ENCODE measurements at regions not wholly inside any gene's neighbourhood (a gene's known extent, or its start where the extent isn't known, plus 50 kb on each side); places are given as distances from the start of the nearest gene placed in this dataset.
A peak's percentile ranks its signal among the peaks of the same experiment; 100 is the strongest.

DNA sequence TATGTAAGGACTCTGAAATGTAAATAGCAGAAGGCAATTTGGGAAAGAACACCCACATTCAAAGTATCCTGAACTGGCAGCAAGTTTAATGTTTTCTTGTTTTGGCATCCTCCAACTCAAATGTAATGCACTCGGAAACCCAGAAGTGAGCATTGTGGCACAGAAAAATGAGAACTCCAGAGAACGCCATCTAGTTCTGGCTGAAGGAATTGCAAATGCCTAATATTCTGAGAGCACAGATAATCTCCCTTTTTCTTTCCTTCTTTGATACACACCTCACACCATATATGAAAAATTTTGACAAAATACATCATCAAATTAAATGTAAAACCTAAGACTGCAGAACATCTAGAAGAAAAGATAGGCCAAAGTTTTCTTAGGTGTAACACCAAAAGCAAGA lies 52.1 kb downstream of the PWWP3B start:
- intact Hi-C loops (cut with DNase I; ENCODE audit: low total_unique reads) = no loop called here

GRCh38 chrX:106243376-106243775 lies 75.3 kb downstream of the PWWP3B start:
- H3K27me3 ChIP-seq = no peaks in the 10 kb centered on the region
- H3K36me3 ChIP-seq = no peaks in the 10 kb centered on the region
- no peak for DNase-seq
- H3K9me3 ChIP-seq = no peaks in the 10 kb centered on the region
- no peak for TF ChIP-seq POLR2A (IDR thresholded peaks at IDR 0.05)
- TF ChIP-seq CTCF (IDR thresholded peaks at IDR 0.05) = no peak
- no peak overlapping the region for H3K4me3 ChIP-seq
- intact Hi-C loops (cut with DNase I; ENCODE audit: low total_unique reads) = no loop called here
- no peak overlapping the region for H3K27ac ChIP-seq
- no peaks in the 10 kb centered on the region for H3K4me1 ChIP-seq

More for the DNA sequence above, 52.1 kb downstream of the PWWP3B start:
- H3K4me1 ChIP-seq = no peaks in the 10 kb centered on the region
- peaks cover 0 to 3% of the 10 kb centered on the region in 2 donors for H3K27me3 ChIP-seq
- no peak for DNase-seq
- H3K4me3 ChIP-seq = no peak overlapping the region
- H3K27ac ChIP-seq = no peak overlapping the region
- H3K9me3 ChIP-seq = no peaks in the 10 kb centered on the region
- H3K36me3 ChIP-seq = no peaks in the 10 kb centered on the region
- TF ChIP-seq POLR2A (IDR thresholded peaks at IDR 0.05) = no peak
- peak in 1 of 4 experiments; percentile 14 for TF ChIP-seq CTCF (IDR thresholded peaks at IDR 0.05)

DNA sequence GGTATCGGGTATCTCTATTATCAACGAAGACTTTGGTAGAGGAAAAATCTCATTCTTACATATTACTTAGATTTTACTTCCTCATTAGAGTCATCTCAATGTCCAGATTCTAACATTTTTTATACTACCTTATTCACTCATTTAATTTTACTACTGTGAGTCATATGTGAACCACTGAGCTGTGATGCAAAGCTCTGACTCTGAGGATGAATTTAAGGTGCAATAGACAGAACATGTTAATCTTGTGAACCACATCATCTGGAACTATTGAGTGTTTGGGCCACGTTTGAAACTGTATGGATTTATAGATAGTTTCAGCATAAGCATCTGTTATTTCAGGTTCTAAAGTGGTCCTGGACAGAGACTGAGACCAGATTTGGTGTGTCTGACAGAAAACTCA lies 78.4 kb downstream of the PWWP3B start:
- intact Hi-C loops (cut with DNase I; ENCODE audit: low total_unique reads) = no loop called here
- no peak for DNase-seq
- no peak overlapping the region for H3K4me3 ChIP-seq
- H3K9me3 ChIP-seq = no peaks in the 10 kb centered on the region
- TF ChIP-seq CTCF (IDR thresholded peaks at IDR 0.05) (no peak), POLR2A (IDR thresholded peaks at IDR 0.05) (no peak)
- H3K4me1 ChIP-seq = no peaks in the 10 kb centered on the region
- H3K27me3 ChIP-seq = no peaks in the 10 kb centered on the region
- no peaks in the 10 kb centered on the region for H3K36me3 ChIP-seq
- H3K27ac ChIP-seq = no peak overlapping the region

GRCh38 chrX:106247162-106247561 lies 79.1 kb downstream of the PWWP3B start:
- intact Hi-C loops (cut with DNase I; ENCODE audit: low total_unique reads) = no loop called here

More at GRCh38 chrX:106247162-106247561, 79.1 kb downstream of the PWWP3B start:
- no peaks in the 10 kb centered on the region for H3K36me3 ChIP-seq
- H3K9me3 ChIP-seq = no peaks in the 10 kb centered on the region
- no peak overlapping the region for H3K4me3 ChIP-seq
- no peak for DNase-seq
- TF ChIP-seq POLR2A (IDR thresholded peaks at IDR 0.05) (no peak), CTCF (IDR thresholded peaks at IDR 0.05) (no peak)
- no peak overlapping the region for H3K27ac ChIP-seq
- H3K4me1 ChIP-seq = no peaks in the 10 kb centered on the region
- H3K27me3 ChIP-seq = no peaks in the 10 kb centered on the region

All from uterus (tissue), 3 donors.